K562 (cell line): ENCODE measurements at regions not wholly inside any gene's neighbourhood (a gene's known extent, or its start where the extent isn't known, plus 50 kb on each side); places are given as distances from the start of the nearest gene placed in this dataset.
A peak's percentile ranks its signal among the peaks of the same experiment; 100 is the strongest.

Experiments used
- ATF4 ChIP-seq: fragments of 450-650 bp; formaldehyde crosslinking; IDR thresholded peaks from 2 replicates; pipeline ENCODE4 v1.4.0; 2022; ENCODE audit warnings: mild to moderate bottlenecking, moderate library complexity
- BCL6 ChIP-seq: fragments of 250-450 bp; sonication (Bioruptor Pico); IDR thresholded peaks from 2 replicates; pipeline ENCODE4 v1.4.0; 2020
- CBX3 ChIP-seq, 2 experiments: IDR thresholded peaks; 1 replicate in 1 of 2; 2 replicates in 1 of 2; pipeline ENCODE4 v1.6.1; 2012; ENCODE audit warnings: inconsistent platforms in 2 of 2, low read length in 2 of 2, borderline replicate concordance in 1 of 2, control low read depth in 1 of 2
- FOXJ2 ChIP-seq: fragments of 200-800 bp; sonication (Bioruptor generic); IDR thresholded peaks from 2 replicates; pipeline ENCODE4 v1.6.1; 2016; ENCODE audit warnings: missing genetic modification characterization, missing compliant biosample characterization
- FUS ChIP-seq: fragments of 200-400 bp; formaldehyde crosslinking; optimal IDR thresholded peaks from 2 replicates; pipeline ENCODE3; 2017; ENCODE audit warnings: low read depth, low read length
- HDAC3 ChIP-seq: fragments of 450-650 bp; IDR thresholded peaks from 2 replicates; pipeline ENCODE4 v1.6.1; 2018; ENCODE audit warnings: borderline replicate concordance, mild to moderate bottlenecking, moderate library complexity; ENCODE audit not compliant: partially characterized antibody
- NCOR1 ChIP-seq: fragments of 450-650 bp; IDR thresholded peaks from 2 replicates; pipeline ENCODE4 v1.6.1; 2016; ENCODE audit warnings: mild to moderate bottlenecking, moderate library complexity
- RFX7 ChIP-seq: fragments of 250-450 bp; sonication (Bioruptor Pico); IDR thresholded peaks from 2 replicates; pipeline ENCODE4 v1.5.1; 2021; ENCODE audit warnings: mild to moderate bottlenecking
- ZC3H4 ChIP-seq: sonication (generic); formaldehyde crosslinking; IDR thresholded peaks from 2 replicates; pipeline ENCODE4 v1.9.0; 2021; ENCODE audit warnings: missing genetic modification reagents, borderline replicate concordance
- ZMIZ1 ChIP-seq, 2 experiments: fragments of 150-350 bp in 1 of 2; IDR thresholded peaks; 2 replicates each; pipeline ENCODE4 v1.6.1; 2012 to 2016; ENCODE audit warnings: low read depth in 2 of 2, low read length in 2 of 2, mild to moderate bottlenecking in 1 of 2, moderate library complexity in 1 of 2
- ZNF740 ChIP-seq, 3 experiments: fragments of 200-800 bp in 1 of 3; sonication (Bioruptor generic) in 1 of 3; sonication (generic) in 1 of 3; formaldehyde crosslinking in 1 of 3; IDR thresholded peaks; 2 replicates each; pipeline versions ENCODE4 v1.6.1 to v1.8.0; 2016 to 2022; ENCODE audit warnings: mild to moderate bottlenecking in 2 of 3, missing compliant biosample characterization in 2 of 3, missing genetic modification characterization in 2 of 3, missing genetic modification reagents in 1 of 3
- TF ChIP-seq, protein P1 (sequence below): fragments of 450-650 bp; IDR thresholded peaks from 2 replicates; pipeline ENCODE4 v1.7.1; 2018; ENCODE audit warnings: mild to moderate bottlenecking, low read depth; ENCODE audit not compliant: partially characterized antibody
- TF ChIP-seq, protein P2 (sequence below): fragments of 450-650 bp; IDR thresholded peaks from 2 replicates; pipeline ENCODE4 v1.6.1; 2017; ENCODE audit warnings: antibody characterized with exemption, mild to moderate bottlenecking

GRCh38 chr6:3650076-3650958 is 101.2 kb downstream of the PXDC1 start (continued):
- TF ChIP-seq, protein P1, sequence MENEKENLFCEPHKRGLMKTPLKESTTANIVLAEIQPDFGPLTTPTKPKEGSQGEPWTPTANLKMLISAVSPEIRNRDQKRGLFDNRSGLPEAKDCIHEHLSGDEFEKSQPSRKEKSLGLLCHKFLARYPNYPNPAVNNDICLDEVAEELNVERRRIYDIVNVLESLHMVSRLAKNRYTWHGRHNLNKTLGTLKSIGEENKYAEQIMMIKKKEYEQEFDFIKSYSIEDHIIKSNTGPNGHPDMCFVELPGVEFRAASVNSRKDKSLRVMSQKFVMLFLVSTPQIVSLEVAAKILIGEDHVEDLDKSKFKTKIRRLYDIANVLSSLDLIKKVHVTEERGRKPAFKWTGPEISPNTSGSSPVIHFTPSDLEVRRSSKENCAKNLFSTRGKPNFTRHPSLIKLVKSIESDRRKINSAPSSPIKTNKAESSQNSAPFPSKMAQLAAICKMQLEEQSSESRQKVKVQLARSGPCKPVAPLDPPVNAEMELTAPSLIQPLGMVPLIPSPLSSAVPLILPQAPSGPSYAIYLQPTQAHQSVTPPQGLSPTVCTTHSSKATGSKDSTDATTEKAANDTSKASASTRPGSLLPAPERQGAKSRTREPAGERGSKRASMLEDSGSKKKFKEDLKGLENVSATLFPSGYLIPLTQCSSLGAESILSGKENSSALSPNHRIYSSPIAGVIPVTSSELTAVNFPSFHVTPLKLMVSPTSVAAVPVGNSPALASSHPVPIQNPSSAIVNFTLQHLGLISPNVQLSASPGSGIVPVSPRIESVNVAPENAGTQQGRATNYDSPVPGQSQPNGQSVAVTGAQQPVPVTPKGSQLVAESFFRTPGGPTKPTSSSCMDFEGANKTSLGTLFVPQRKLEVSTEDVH = no peak
- TF ChIP-seq RFX7 (CRISPR knock-in tag) = no peak
- TF ChIP-seq HDAC3 = no peak
- TF ChIP-seq FOXJ2 (tag) = no peak
- no peak for TF ChIP-seq FUS
- no peak; a peak in 1 of 3 replicates for TF ChIP-seq CBX3 (IDR thresholded peaks at IDR 0.05; ENCODE audit: borderline replicate concordance in 1 of 2, low read length in 2 of 2)
- no peak for TF ChIP-seq ATF4 (CRISPR knock-in tag)
- no peak for TF ChIP-seq ZC3H4 (CRISPR knock-in tag)
- no peak for TF ChIP-seq NCOR1
- TF ChIP-seq ZNF740 (CRISPR knock-in tag; IDR thresholded peaks at IDR 0.05) = no peak
- TF ChIP-seq ZNF740 (tag; IDR thresholded peaks at IDR 0.05) = no peak
- TF ChIP-seq ZMIZ1 (IDR thresholded peaks at IDR 0.05; ENCODE audit: low read depth in 2 of 2, low read length in 2 of 2) = no peak
- 0 out of 2 replicates have a peak, but pooled peaks have one; percentile 15 for TF ChIP-seq BCL6 (CRISPR knock-in tag)
- TF ChIP-seq, protein P2, sequence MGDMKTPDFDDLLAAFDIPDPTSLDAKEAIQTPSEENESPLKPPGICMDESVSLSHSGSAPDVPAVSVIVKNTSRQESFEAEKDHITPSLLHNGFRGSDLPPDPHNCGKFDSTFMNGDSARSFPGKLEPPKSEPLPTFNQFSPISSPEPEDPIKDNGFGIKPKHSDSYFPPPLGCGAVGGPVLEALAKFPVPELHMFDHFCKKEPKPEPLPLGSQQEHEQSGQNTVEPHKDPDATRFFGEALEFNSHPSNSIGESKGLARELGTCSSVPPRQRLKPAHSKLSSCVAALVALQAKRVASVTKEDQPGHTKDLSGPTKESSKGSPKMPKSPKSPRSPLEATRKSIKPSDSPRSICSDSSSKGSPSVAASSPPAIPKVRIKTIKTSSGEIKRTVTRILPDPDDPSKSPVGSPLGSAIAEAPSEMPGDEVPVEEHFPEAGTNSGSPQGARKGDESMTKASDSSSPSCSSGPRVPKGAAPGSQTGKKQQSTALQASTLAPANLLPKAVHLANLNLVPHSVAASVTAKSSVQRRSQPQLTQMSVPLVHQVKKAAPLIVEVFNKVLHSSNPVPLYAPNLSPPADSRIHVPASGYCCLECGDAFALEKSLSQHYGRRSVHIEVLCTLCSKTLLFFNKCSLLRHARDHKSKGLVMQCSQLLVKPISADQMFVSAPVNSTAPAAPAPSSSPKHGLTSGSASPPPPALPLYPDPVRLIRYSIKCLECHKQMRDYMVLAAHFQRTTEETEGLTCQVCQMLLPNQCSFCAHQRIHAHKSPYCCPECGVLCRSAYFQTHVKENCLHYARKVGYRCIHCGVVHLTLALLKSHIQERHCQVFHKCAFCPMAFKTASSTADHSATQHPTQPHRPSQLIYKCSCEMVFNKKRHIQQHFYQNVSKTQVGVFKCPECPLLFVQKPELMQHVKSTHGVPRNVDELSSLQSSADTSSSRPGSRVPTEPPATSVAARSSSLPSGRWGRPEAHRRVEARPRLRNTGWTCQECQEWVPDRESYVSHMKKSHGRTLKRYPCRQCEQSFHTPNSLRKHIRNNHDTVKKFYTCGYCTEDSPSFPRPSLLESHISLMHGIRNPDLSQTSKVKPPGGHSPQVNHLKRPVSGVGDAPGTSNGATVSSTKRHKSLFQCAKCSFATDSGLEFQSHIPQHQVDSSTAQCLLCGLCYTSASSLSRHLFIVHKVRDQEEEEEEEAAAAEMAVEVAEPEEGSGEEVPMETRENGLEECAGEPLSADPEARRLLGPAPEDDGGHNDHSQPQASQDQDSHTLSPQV = 0 out of 2 replicates have a peak, but pooled peaks have one; percentile 1
